H1 (cell line): ENCODE measurements at regions not wholly inside any gene's neighbourhood (a gene's known extent, or its start where the extent isn't known, plus 50 kb on each side); places are given as distances from the start of the nearest gene placed in this dataset.

Source experiments
- CTCF ChIA-PET: fragments of 300-600 bp; sonication (Branson Sonifier 250); formaldehyde crosslinking; loops from one replicate; lab custom pipeline; 2021; ENCODE audit not compliant: partially characterized antibody; lab: Charles Lee
- POLR2A ChIA-PET: fragments of 300-600 bp; sonication (Branson Sonifier 250); formaldehyde crosslinking; loops from one replicate; lab custom pipeline; 2021; ENCODE audit warnings: inconsistent platforms; ENCODE audit not compliant: partially characterized antibody; lab: Charles Lee
- DNase-seq, 2 experiments: peaks; one replicate each; pipeline versions ENCODE4 v3.0.0 to v3.0.0-alpha.2; 2010 to 2022; ENCODE audit warnings: low spot score in 2 of 2, low read depth in 1 of 2, mixed read lengths in 1 of 2
- FAIRE-seq: peaks from 2 replicates; lab custom pipeline; 2011; peaks lifted over from hg19 to GRCh38; lab: Jason Lieb, UNC
- H2AFZ ChIP-seq: 2 replicates; pipeline ENCODE4 v1.8.1; 2012; ENCODE audit warnings: low read length, inconsistent platforms
- H2AK5ac ChIP-seq: 2 replicates; pipeline ENCODE4 v1.6.1; 2013; ENCODE audit warnings: low read depth, low read length
- H2BK120ac ChIP-seq: replicated peaks from 2 replicates; pipeline ENCODE3; 2013; ENCODE audit warnings: low read depth, low read length, inconsistent platforms
- H2BK12ac ChIP-seq: 2 replicates; pipeline ENCODE4 v1.6.1; 2013; ENCODE audit warnings: low read depth, low read length
- H2BK15ac ChIP-seq: 2 replicates; pipeline ENCODE4 v1.6.1; 2013; ENCODE audit warnings: low read length
- H2BK20ac ChIP-seq: 2 replicates; pipeline ENCODE4 v1.6.1; 2013; ENCODE audit warnings: low read length
- H2BK5ac ChIP-seq: 2 replicates; pipeline ENCODE4 v1.6.1; 2013; ENCODE audit warnings: low read depth, low read length
- H3K14ac ChIP-seq: 2 replicates; pipeline ENCODE4 v1.6.1; 2013; ENCODE audit warnings: inconsistent platforms; ENCODE audit not compliant: insufficient read length
- H3K18ac ChIP-seq: 2 replicates; pipeline ENCODE4 v1.6.1; 2013; ENCODE audit warnings: low read length; ENCODE audit errors: extremely low read depth
- H3K23ac ChIP-seq: 2 replicates; pipeline ENCODE4 v1.6.1; 2013; ENCODE audit warnings: inconsistent platforms; ENCODE audit not compliant: insufficient read length
- H3K23me2 ChIP-seq: 2 replicates; pipeline ENCODE4 v1.6.1; 2013; ENCODE audit warnings: low read depth, low read length
- H3K27ac ChIP-seq: 2 replicates; pipeline ENCODE4 v1.6.1; 2011; ENCODE audit warnings: low read depth, low read length, inconsistent platforms
- H3K27me3 ChIP-seq, 4 experiments: replicated peaks in 1 of 4; 1 replicate in 1 of 4; 2 replicates in 3 of 4; pipeline versions ENCODE4 v1.6.1 to v1.8.1; 2011 to 2013; ENCODE audit warnings: low read length in 3 of 4, mild to moderate bottlenecking in 3 of 4, inconsistent platforms in 2 of 4, mixed read lengths in 2 of 4, moderate library complexity in 1 of 4; ENCODE audit not compliant: control insufficient read depth in 3 of 4, insufficient read depth in 3 of 4; ENCODE audit errors: extremely low read depth in 1 of 4
- H3K36me3 ChIP-seq, 4 experiments: 2 replicates each; pipeline versions ENCODE4 v1.6.1 to v1.8.1; 2011 to 2013; ENCODE audit warnings: mild to moderate bottlenecking in 4 of 4, low read length in 3 of 4, moderate library complexity in 2 of 4, control low read depth in 1 of 4, inconsistent platforms in 1 of 4; ENCODE audit not compliant: insufficient read depth in 4 of 4, control insufficient read depth in 2 of 4
- H3K4ac ChIP-seq: replicated peaks from 2 replicates; pipeline ENCODE3; 2013; ENCODE audit warnings: low read length, low read depth, mixed read lengths, inconsistent platforms; ENCODE audit not compliant: insufficient read length
- H3K4me1 ChIP-seq, 4 experiments: replicated peaks in 1 of 4; 1 replicate in 1 of 4; 2 replicates in 3 of 4; pipeline versions ENCODE4 v1.6.1 to v1.8.1; 2011 to 2013; ENCODE audit warnings: low read length in 3 of 4, inconsistent platforms in 2 of 4, mixed read lengths in 1 of 4; ENCODE audit not compliant: insufficient read depth in 4 of 4, control insufficient read depth in 3 of 4
- H3K4me2 ChIP-seq, 2 experiments: 2 replicates each; pipeline versions ENCODE4 v1.6.1 to v1.8.1; 2011 to 2013; ENCODE audit warnings: low read depth in 2 of 2, low read length in 2 of 2, control low read depth in 1 of 2, inconsistent platforms in 1 of 2, mild to moderate bottlenecking in 1 of 2; ENCODE audit not compliant: insufficient read depth in 1 of 2
- H3K4me3 ChIP-seq, 4 experiments: fragments of 200-600, 300-600 bp in 1 of 4; sonication (generic), shearing (Covaris generic), sonication (Bioruptor Twin) in 1 of 4; 2 replicates each; pipeline versions ENCODE4 v1.5.1 to v1.8.1; 2011 to 2016; ENCODE audit warnings: low read length in 4 of 4, low read depth in 3 of 4, control low read depth in 2 of 4, inconsistent platforms in 2 of 4, mild to moderate bottlenecking in 2 of 4, mixed read lengths in 1 of 4, moderate library complexity in 1 of 4; ENCODE audit not compliant: insufficient read depth in 2 of 4; ENCODE audit errors: extremely low read depth in 1 of 4
- H3K56ac ChIP-seq: replicated peaks from 2 replicates; pipeline ENCODE3; 2013; ENCODE audit warnings: low read depth, mild to moderate bottlenecking, mixed read lengths, low read length, inconsistent platforms; ENCODE audit not compliant: insufficient read length
- H3K79me1 ChIP-seq: 2 replicates; pipeline ENCODE4 v1.6.1; 2013; ENCODE audit warnings: low read depth, low read length, control low read depth
- H3K79me2 ChIP-seq, 2 experiments: 2 replicates each; pipeline versions ENCODE4 v1.6.1 to v1.8.1; 2012 to 2013; ENCODE audit warnings: low read length in 2 of 2, mild to moderate bottlenecking in 2 of 2, inconsistent platforms in 1 of 2; ENCODE audit not compliant: insufficient read depth in 2 of 2, control insufficient read depth in 1 of 2
- H3K9ac ChIP-seq, 4 experiments: replicated peaks in 1 of 4; 1 replicate in 1 of 4; 2 replicates in 3 of 4; pipeline versions ENCODE4 v1.6.1 to v1.8.1; 2011 to 2013; ENCODE audit warnings: low read depth in 3 of 4, low read length in 3 of 4, control low read depth in 2 of 4, mild to moderate bottlenecking in 2 of 4, moderate library complexity in 2 of 4, inconsistent platforms in 1 of 4; ENCODE audit errors: extremely low read depth in 1 of 4
- H3K9me3 ChIP-seq, 2 experiments: 2 replicates each; pipeline versions ENCODE4 v1.6.1 to v1.8.1; 2012 to 2013; ENCODE audit warnings: mild to moderate bottlenecking in 2 of 2, moderate library complexity in 2 of 2, control low read depth in 1 of 2, inconsistent platforms in 1 of 2, low read depth in 1 of 2, low read length in 1 of 2, mixed read lengths in 1 of 2; ENCODE audit not compliant: insufficient read depth in 2 of 2
- H4K20me1 ChIP-seq, 2 experiments: replicated peaks in 1 of 2; 2 replicates each; pipeline versions ENCODE3 to v1.8.1; 2011 to 2013; ENCODE audit warnings: inconsistent platforms in 2 of 2, low read length in 2 of 2, mild to moderate bottlenecking in 1 of 2; ENCODE audit not compliant: insufficient read depth in 2 of 2, control insufficient read depth in 1 of 2
- H4K5ac ChIP-seq: 2 replicates; pipeline ENCODE4 v1.6.1; 2013; ENCODE audit warnings: low read length, low read depth, mixed read lengths, inconsistent platforms; ENCODE audit not compliant: insufficient read length
- H4K8ac ChIP-seq: 2 replicates; pipeline ENCODE4 v1.8.0; 2013; ENCODE audit warnings: mild to moderate bottlenecking, moderate library complexity, low read length, inconsistent platforms; ENCODE audit not compliant: insufficient read depth; ENCODE audit errors: extremely low read depth
- H4K91ac ChIP-seq: replicated peaks from 2 replicates; pipeline ENCODE3; 2013; ENCODE audit warnings: low read length, mixed read lengths, inconsistent platforms; ENCODE audit not compliant: insufficient read length
- HDAC2 ChIP-seq, 2 experiments: fragments of 300-600 bp in 1 of 2; sonication (generic) in 1 of 2; IDR thresholded peaks; 2 replicates each; pipeline ENCODE4 v1.6.1; 2011 to 2012; ENCODE audit warnings: low read depth in 2 of 2, low read length in 2 of 2, mild to moderate bottlenecking in 2 of 2, moderate library complexity in 2 of 2, borderline replicate concordance in 1 of 2, inconsistent platforms in 1 of 2
- NRF1 ChIP-seq: IDR thresholded peaks from 2 replicates; pipeline ENCODE4 v1.6.1; 2011; ENCODE audit warnings: mild to moderate bottlenecking, low read depth, low read length, improper control_type of control experiment
- WGBS, 2 experiments: shearing (Covaris generic) in 1 of 2; methylation state at CpG; one replicate each; pipeline versions ENCODE4 v1.1.6 to v1.1.7; 2013 to 2015; ENCODE audit warnings: low lambda C conversion rate in 2 of 2, mixed read lengths in 2 of 2, inconsistent platforms in 1 of 2, low coverage in 1 of 2, missing lambda C conversion rate in 1 of 2; ENCODE audit not compliant: insufficient replicate concordance in 2 of 2, insufficient coverage in 1 of 2, insufficient read length in 1 of 2; ENCODE audit errors: extremely low coverage in 1 of 2, missing lambda C conversion rate in 1 of 2; 5-methylcytosine and 5-hydroxymethylcytosine counted together
- TF ChIP-seq, protein P1 (sequence below), 3 experiments: IDR thresholded peaks; 1 replicate in 2 of 3; 2 replicates in 1 of 3; pipeline versions ENCODE4 v1.5.1 to v1.6.1; 2011; ENCODE audit warnings: low read length in 3 of 3, mild to moderate bottlenecking in 3 of 3, inconsistent platforms in 2 of 3, low read depth in 1 of 3, moderate library complexity in 1 of 3; ENCODE audit not compliant: insufficient read depth in 1 of 3; ENCODE audit errors: control extremely low read depth in 1 of 3

DNA sequence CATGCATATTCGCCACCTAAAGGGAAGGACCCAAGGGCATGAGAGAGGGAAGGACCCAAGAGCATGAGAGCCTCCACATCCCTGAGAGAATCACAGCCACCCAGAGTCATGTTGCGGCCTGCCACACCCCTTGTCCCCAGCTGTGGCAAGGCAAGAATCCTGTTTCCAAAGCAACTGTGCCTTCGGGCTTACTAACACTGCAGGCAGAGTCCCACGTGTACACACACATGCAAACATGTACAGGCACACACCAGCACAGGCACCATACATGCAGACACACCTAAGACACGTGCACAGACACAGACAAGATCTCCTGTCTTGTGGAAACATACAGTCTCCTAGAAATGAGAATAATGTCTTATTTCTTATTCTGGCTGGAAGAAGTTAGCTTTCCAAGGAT lies 92.4 kb upstream of the CDYL2 start:
- CTCF ChIA-PET: no interaction called here
- no peak overlapping the region for H2BK20ac ChIP-seq
- H4K91ac ChIP-seq: no peak overlapping the region
- no peak overlapping the region for H3K56ac ChIP-seq
- H3K23me2 ChIP-seq: no peaks in the 10 kb centered on the region
- H3K36me3 ChIP-seq: no peaks in the 10 kb centered on the region
- H2BK15ac ChIP-seq: no peak overlapping the region
- H3K9ac ChIP-seq: no peak overlapping the region
- no peak overlapping the region for H3K23ac ChIP-seq
- no peak overlapping the region for H2BK12ac ChIP-seq
- no peaks in the 10 kb centered on the region for H4K20me1 ChIP-seq
- no peak overlapping the region for H2AK5ac ChIP-seq
- H3K27ac ChIP-seq: no peak overlapping the region
- no peak overlapping the region for H2AFZ ChIP-seq
- H3K79me1 ChIP-seq: no peaks in the 10 kb centered on the region
- DNase-seq: peak in 1 of 2 experiments; percentile 26
- no peak overlapping the region for H4K5ac ChIP-seq
- no peak overlapping the region for H3K4ac ChIP-seq
- no peak overlapping the region for H2BK120ac ChIP-seq
- POLR2A ChIA-PET: no interaction called here
- H3K4me3 ChIP-seq: no peak overlapping the region
- no peak overlapping the region for H3K4me2 ChIP-seq
- H3K27me3 ChIP-seq: no peaks in the 10 kb centered on the region
- H3K14ac ChIP-seq: no peak overlapping the region
- no peak overlapping the region for H2BK5ac ChIP-seq
- H3K18ac ChIP-seq: no peak overlapping the region
- H4K8ac ChIP-seq: no peak overlapping the region
- TF ChIP-seq, protein P1, sequence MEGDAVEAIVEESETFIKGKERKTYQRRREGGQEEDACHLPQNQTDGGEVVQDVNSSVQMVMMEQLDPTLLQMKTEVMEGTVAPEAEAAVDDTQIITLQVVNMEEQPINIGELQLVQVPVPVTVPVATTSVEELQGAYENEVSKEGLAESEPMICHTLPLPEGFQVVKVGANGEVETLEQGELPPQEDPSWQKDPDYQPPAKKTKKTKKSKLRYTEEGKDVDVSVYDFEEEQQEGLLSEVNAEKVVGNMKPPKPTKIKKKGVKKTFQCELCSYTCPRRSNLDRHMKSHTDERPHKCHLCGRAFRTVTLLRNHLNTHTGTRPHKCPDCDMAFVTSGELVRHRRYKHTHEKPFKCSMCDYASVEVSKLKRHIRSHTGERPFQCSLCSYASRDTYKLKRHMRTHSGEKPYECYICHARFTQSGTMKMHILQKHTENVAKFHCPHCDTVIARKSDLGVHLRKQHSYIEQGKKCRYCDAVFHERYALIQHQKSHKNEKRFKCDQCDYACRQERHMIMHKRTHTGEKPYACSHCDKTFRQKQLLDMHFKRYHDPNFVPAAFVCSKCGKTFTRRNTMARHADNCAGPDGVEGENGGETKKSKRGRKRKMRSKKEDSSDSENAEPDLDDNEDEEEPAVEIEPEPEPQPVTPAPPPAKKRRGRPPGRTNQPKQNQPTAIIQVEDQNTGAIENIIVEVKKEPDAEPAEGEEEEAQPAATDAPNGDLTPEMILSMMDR (IDR thresholded peaks at IDR 0.05; ENCODE audit: control extremely low read depth in 1 of 3, insufficient read depth in 1 of 3, low read depth in 1 of 3, low read length in 3 of 3): no peak
- TF ChIP-seq NRF1 (no peak), HDAC2 (IDR thresholded peaks at IDR 0.05; ENCODE audit: borderline replicate concordance in 1 of 2, low read depth in 2 of 2, low read length in 2 of 2) (no peak)
- no peaks in the 10 kb centered on the region for H3K4me1 ChIP-seq
- FAIRE-seq: no peak
- no peaks in the 10 kb centered on the region; a peak in 1 of 4 replicates for H3K9me3 ChIP-seq
- no peaks in the 10 kb centered on the region for H3K79me2 ChIP-seq
- WGBS, 2 experiments: 83% methylated on average over 5 of the region's 5 CpGs; no CpG with 5 or more reads in 1 of the 2 experiments
